ENCODE measurements at regions not wholly inside any gene's neighbourhood (a gene's known extent, or its start where the extent isn't known, plus 50 kb on each side); places are given as distances from the start of the nearest gene placed in this dataset.

- Histone ChIP-seq H3K36me3 (no peaks in the 10 kb centered on the region), H3K27me3 (no peaks in the 10 kb centered on the region), H3K27ac (no peak overlapping the region), H3K4me1 (no peaks in the 10 kb centered on the region), H3K4me3 (no peak overlapping the region), H3K9me3 (no peaks in the 10 kb centered on the region)
- in situ Hi-C loops (cut with MboI; ENCODE audit: low pct_ligation_motif_present in 1 of 4, low pct_unique_long_range_greater_than_20kb in 1 of 4, low sequenced_read_pairs in 3 of 4) (loop anchor here in 2 of 4 donors (25.0 kb wide), 2 partner anchors 196 to 371 kb away; partner anchors contain the start of gene LOXHD1 (in 2 of the 2)), intact Hi-C loops (cut with DNase I; ENCODE audit: low total_unique reads) (no loop called here)
- no peak for DNase-seq
- TF ChIP-seq POLR2A (IDR thresholded peaks at IDR 0.05) (no peak), CTCF (IDR thresholded peaks at IDR 0.05) (no peak), POLR2AphosphoS5 (IDR thresholded peaks at IDR 0.05) (no peak), EP300 (IDR thresholded peaks at IDR 0.05; ENCODE audit: low read depth) (no peak)
- WGBS, 2 donors (ENCODE audit: low coverage in 1 of 2) = 79 to 100% methylated on average over 2 to 4 of the region's 4 CpGs
Observed at GRCh38 chr18:46291149-46291548, 187.0 kb downstream of the HAUS1 start.

GRCh38 chr18:46293742-46294181 is 189.6 kb downstream of the HAUS1 start:
- TF ChIP-seq POLR2A (IDR thresholded peaks at IDR 0.05) = no peak
- no peak for TF ChIP-seq CTCF (IDR thresholded peaks at IDR 0.05)
- no peak for TF ChIP-seq EP300 (IDR thresholded peaks at IDR 0.05; ENCODE audit: low read depth)
- TF ChIP-seq POLR2AphosphoS5 (IDR thresholded peaks at IDR 0.05) = no peak
- Histone ChIP-seq H3K9me3 (no peaks in the 10 kb centered on the region), H3K27me3 (no peaks in the 10 kb centered on the region), H3K36me3 (no peaks in the 10 kb centered on the region), H3K4me1 (no peaks in the 10 kb centered on the region), H3K27ac (no peak overlapping the region), H3K4me3 (no peak overlapping the region)
- intact Hi-C loops (cut with DNase I; ENCODE audit: low total_unique reads) (no loop called here), in situ Hi-C loops (cut with MboI; ENCODE audit: low pct_ligation_motif_present in 1 of 4, low pct_unique_long_range_greater_than_20kb in 1 of 4, low sequenced_read_pairs in 3 of 4) (loop anchor here in 2 of 4 donors (25.0 kb wide), 2 partner anchors 194 to 369 kb away; partner anchors contain the start of gene LOXHD1 (in 2 of the 2))
- no peak for DNase-seq
- WGBS, 2 donors (ENCODE audit: low coverage in 1 of 2) = 50% methylated on average over 5 of the region's 5 CpGs; no CpG with 5 or more reads in 1 of the 2 donors

GRCh38 chr18:46294318-46294717 is 190.1 kb downstream of the HAUS1 start:
- H3K4me1 ChIP-seq = no peaks in the 10 kb centered on the region
- intact Hi-C loops (cut with DNase I; ENCODE audit: low total_unique reads) = no loop called here
- no peak overlapping the region for H3K27ac ChIP-seq
- TF ChIP-seq CTCF (IDR thresholded peaks at IDR 0.05) = no peak
- TF ChIP-seq POLR2A (IDR thresholded peaks at IDR 0.05) = no peak
- TF ChIP-seq POLR2AphosphoS5 (IDR thresholded peaks at IDR 0.05) = no peak
- no peak for TF ChIP-seq EP300 (IDR thresholded peaks at IDR 0.05; ENCODE audit: low read depth)
- 96% methylated on average over 3 of the region's 3 CpGs; no CpG with 5 or more reads in 1 of the 2 donors for WGBS, 2 donors (ENCODE audit: low coverage in 1 of 2)
- no peaks in the 10 kb centered on the region for H3K27me3 ChIP-seq
- H3K4me3 ChIP-seq = no peak overlapping the region
- H3K9me3 ChIP-seq = no peaks in the 10 kb centered on the region
- H3K36me3 ChIP-seq = no peaks in the 10 kb centered on the region
- in situ Hi-C loops (cut with MboI; ENCODE audit: low pct_ligation_motif_present in 1 of 4, low pct_unique_long_range_greater_than_20kb in 1 of 4, low sequenced_read_pairs in 3 of 4) = loop anchor here in 2 of 4 donors (25.0 kb wide), 2 partner anchors 193 to 368 kb away; partner anchors contain the start of gene LOXHD1 (in 2 of the 2)
- no peak for DNase-seq

GRCh38 chr18:46294751-46295150 is 190.6 kb downstream of the HAUS1 start:
- intact Hi-C loops (cut with DNase I; ENCODE audit: low total_unique reads) = no loop called here

More at GRCh38 chr18:46294751-46295150, 190.6 kb downstream of the HAUS1 start:
- no peak for DNase-seq
- Histone ChIP-seq H3K4me3 (no peak overlapping the region), H3K27ac (no peak overlapping the region), H3K27me3 (no peaks in the 10 kb centered on the region), H3K4me1 (no peaks in the 10 kb centered on the region), H3K9me3 (no peaks in the 10 kb centered on the region), H3K36me3 (no peaks in the 10 kb centered on the region)
- no peak for TF ChIP-seq EP300 (IDR thresholded peaks at IDR 0.05; ENCODE audit: low read depth)
- no peak for TF ChIP-seq POLR2A (IDR thresholded peaks at IDR 0.05)
- TF ChIP-seq POLR2AphosphoS5 (IDR thresholded peaks at IDR 0.05) = no peak
- no peak for TF ChIP-seq CTCF (IDR thresholded peaks at IDR 0.05)
- in situ Hi-C loops (cut with MboI; ENCODE audit: low pct_ligation_motif_present in 1 of 4, low pct_unique_long_range_greater_than_20kb in 1 of 4, low sequenced_read_pairs in 3 of 4) = loop anchor here in 2 of 4 donors (25.0 kb wide), 2 partner anchors 193 to 368 kb away; partner anchors contain the start of gene LOXHD1 (in 2 of the 2)
- WGBS, 2 donors (ENCODE audit: low coverage in 1 of 2) = 80 to 90% methylated on average over 1 to 5 of the region's 5 CpGs
